ENCODE measurements at regions not wholly inside any gene's neighbourhood (a gene's known extent, or its start where the extent isn't known, plus 50 kb on each side); places are given as distances from the start of the nearest gene placed in this dataset.

GRCh38 chr2:15042801-15043217 lies 410.3 kb downstream of the LRATD1 start:
- TF ChIP-seq YY1 (IDR thresholded peaks at IDR 0.05; ENCODE audit: extremely low read depth, insufficient replicate concordance, low read depth, low read length) (no peak), ATF3 (IDR thresholded peaks at IDR 0.05) (no peak), SRF (IDR thresholded peaks at IDR 0.05; ENCODE audit: low read depth) (no peak)
- CTCF ChIA-PET: no interaction called here

GRCh38 chr2:15043336-15044058 lies 411.0 kb downstream of the LRATD1 start:
- Histone ChIP-seq H3K9me2 (ENCODE audit: insufficient read depth) (no peaks in the 10 kb centered on the region), H3K4me2 (ENCODE audit: low read length) (no peak overlapping the region), H3K27ac (ENCODE audit: low read depth, low read length) (no peak overlapping the region), H2AFZ (ENCODE audit: low read depth, low read length, poor library complexity, severe bottlenecking) (no peak overlapping the region), H3K36me3 (ENCODE audit: control insufficient read depth in 1 of 2, insufficient read depth in 2 of 2, low read length in 2 of 2) (no peaks in the 10 kb centered on the region), H3K79me2 (ENCODE audit: insufficient read depth, low read length) (no peaks in the 10 kb centered on the region), H3K9me3 (ENCODE audit: control insufficient read depth in 1 of 2, insufficient read depth in 1 of 2, low read depth in 1 of 2, low read length in 2 of 2) (no peaks in the 10 kb centered on the region), H3K4me3 (replicated peaks in 1 of 2; ENCODE audit: low read depth in 1 of 2, low read length in 2 of 2) (no peak overlapping the region), H4K20me1 (ENCODE audit: insufficient read depth) (no peaks in the 10 kb centered on the region), H3K27me3 (ENCODE audit: insufficient read depth, low read length) (peaks cover 9% of the 10 kb centered on the region), H3K9ac (ENCODE audit: low read length) (no peak overlapping the region), H3K4me1 (ENCODE audit: control insufficient read depth in 1 of 2, insufficient read depth in 2 of 2, low read length in 2 of 2) (no peaks in the 10 kb centered on the region)
- ChIA-PET CTCF (no interaction called here), POLR2A (no interaction called here), RAD21 (ENCODE audit: low non-redundant PET in 1 of 2, low total read pairs in 2 of 2, uncharacterized antibody in 2 of 2, unreplicated experiment in 2 of 2) (no interaction called here)
- ATAC-seq (no peak), DNase-seq (ENCODE audit: low read depth, low spot score) (no peak)
- intact Hi-C loops (cut with micrococcal nuclease): no loop called here
- TF ChIP-seq POLR2A (IDR thresholded peaks at IDR 0.05; ENCODE audit: borderline replicate concordance, extremely low read depth, insufficient read depth, insufficient read length): no peak
- TF ChIP-seq SIN3A (IDR thresholded peaks at IDR 0.05; ENCODE audit: low read depth): no peak
- no peak for TF ChIP-seq POLR2AphosphoS5 (IDR thresholded peaks at IDR 0.05; ENCODE audit: low read depth, low read length)
- TF ChIP-seq YY1 (IDR thresholded peaks at IDR 0.05; ENCODE audit: extremely low read depth, insufficient replicate concordance, low read depth, low read length): no peak
- no peak for TF ChIP-seq EZH2 (IDR thresholded peaks at IDR 0.05)
- TF ChIP-seq FOSL1 (IDR thresholded peaks at IDR 0.05; ENCODE audit: low read depth): no peak
- TF ChIP-seq JUND (IDR thresholded peaks at IDR 0.05): no peak
- no peak for TF ChIP-seq SP1 (IDR thresholded peaks at IDR 0.05; ENCODE audit: low read depth)
- TF ChIP-seq CBX3 (IDR thresholded peaks at IDR 0.05; ENCODE audit: low read depth): no peak
- no peak for TF ChIP-seq CEBPB (IDR thresholded peaks at IDR 0.05; ENCODE audit: low read depth)
- TF ChIP-seq ZBTB33 (IDR thresholded peaks at IDR 0.05; ENCODE audit: extremely low read depth, insufficient replicate concordance, low read length): no peak
- TF ChIP-seq EGR1 (IDR thresholded peaks at IDR 0.05; ENCODE audit: low read depth): no peak
- no peak for TF ChIP-seq RAD21 (IDR thresholded peaks at IDR 0.05; ENCODE audit: low read depth)
- no peak for TF ChIP-seq TCF7L2 (IDR thresholded peaks at IDR 0.05; ENCODE audit: borderline replicate concordance, extremely low read depth, insufficient read depth, insufficient read length)
- TF ChIP-seq CTCF (IDR thresholded peaks at IDR 0.05 in 2 of 3, conservative IDR thresholded peaks at IDR 0.05 in 1 of 3; ENCODE audit: borderline replicate concordance in 1 of 3, insufficient read depth in 1 of 3, low read depth in 2 of 3, low read length in 2 of 3): no peak
- no TSS peak for BruUV-seq (replicated peaks)

More at GRCh38 chr2:15042801-15043217, 410.3 kb downstream of the LRATD1 start:
- Histone ChIP-seq H3K9me2 (ENCODE audit: insufficient read depth) (no peaks in the 10 kb centered on the region), H3K9me3 (ENCODE audit: control insufficient read depth in 1 of 2, insufficient read depth in 1 of 2, low read depth in 1 of 2, low read length in 2 of 2) (no peaks in the 10 kb centered on the region), H3K9ac (ENCODE audit: low read length) (no peak overlapping the region), H3K27me3 (ENCODE audit: insufficient read depth, low read length) (peaks cover 9% of the 10 kb centered on the region), H3K27ac (ENCODE audit: low read depth, low read length) (no peak overlapping the region), H2AFZ (ENCODE audit: low read depth, low read length, poor library complexity, severe bottlenecking) (no peak overlapping the region), H3K4me3 (replicated peaks in 1 of 2; ENCODE audit: low read depth in 1 of 2, low read length in 2 of 2) (no peak overlapping the region), H3K4me1 (ENCODE audit: control insufficient read depth in 1 of 2, insufficient read depth in 2 of 2, low read length in 2 of 2) (no peaks in the 10 kb centered on the region), H3K79me2 (ENCODE audit: insufficient read depth, low read length) (no peaks in the 10 kb centered on the region), H3K4me2 (ENCODE audit: low read length) (no peak overlapping the region), H3K36me3 (ENCODE audit: control insufficient read depth in 1 of 2, insufficient read depth in 2 of 2, low read length in 2 of 2) (no peaks in the 10 kb centered on the region), H4K20me1 (ENCODE audit: insufficient read depth) (no peaks in the 10 kb centered on the region)
- RAD21 ChIA-PET (ENCODE audit: low non-redundant PET in 1 of 2, low total read pairs in 2 of 2, uncharacterized antibody in 2 of 2, unreplicated experiment in 2 of 2): no interaction called here
- ATAC-seq: no peak
- no TSS peak for BruUV-seq (replicated peaks)
- POLR2A ChIA-PET: no interaction called here
- intact Hi-C loops (cut with micrococcal nuclease): no loop called here
- DNase-seq (ENCODE audit: low read depth, low spot score): no peak
